DMS53 (cell line): ENCODE measurements at regions not wholly inside any gene's neighbourhood (a gene's known extent, or its start where the extent isn't known, plus 50 kb on each side); places are given as distances from the start of the nearest gene placed in this dataset.

Experiments used
- DNase-seq: peaks from one replicate; lab custom pipeline; 2025; lab: John Stamatoyannopoulos, UW

- no peak for DNase-seq
Observed at GRCh38 chr2:56707650-56708049, 523.9 kb downstream of the CCDC85A start.

- no peak for DNase-seq
Observed at GRCh38 chr2:56709181-56709580, 525.4 kb downstream of the CCDC85A start.

- DNase-seq = no peak
Observed at GRCh38 chr2:56713161-56713676, 529.4 kb downstream of the CCDC85A start.

GRCh38 chr2:56713978-56714377 lies 530.2 kb downstream of the CCDC85A start:
- DNase-seq = no peak

- no peak for DNase-seq
Observed at GRCh38 chr2:56714400-56714799, 530.6 kb downstream of the CCDC85A start.

- no peak for DNase-seq
Observed at GRCh38 chr2:56715683-56716082, 531.9 kb downstream of the CCDC85A start.

GRCh38 chr2:56718413-56718812 lies 534.6 kb downstream of the CCDC85A start:
- no peak for DNase-seq

GRCh38 chr2:56729212-56729611 lies 545.4 kb downstream of the CCDC85A start:
- no peak for DNase-seq

- DNase-seq = no peak
Observed at GRCh38 chr2:56732946-56733345, 549.2 kb downstream of the CCDC85A start.

- DNase-seq = no peak
Observed at GRCh38 chr2:56739413-56739812, 555.6 kb downstream of the CCDC85A start.

GRCh38 chr2:56741601-56742102 lies 557.9 kb downstream of the CCDC85A start:
- DNase-seq = peak; percentile 28

GRCh38 chr2:56743807-56744206 lies 560.0 kb downstream of the CCDC85A start:
- no peak for DNase-seq

GRCh38 chr2:56749152-56749752 lies 565.5 kb downstream of the CCDC85A start:
- peak; percentile 68 for DNase-seq

- no peak for DNase-seq
Observed at GRCh38 chr2:56753182-56753581, 569.4 kb downstream of the CCDC85A start.

GRCh38 chr2:56754066-56754615 lies 570.4 kb downstream of the CCDC85A start:
- DNase-seq = no peak

GRCh38 chr2:56754627-56755026 lies 570.8 kb downstream of the CCDC85A start:
- DNase-seq = no peak

- DNase-seq = no peak
Observed at GRCh38 chr2:56757884-56758545, 574.2 kb downstream of the CCDC85A start.

GRCh38 chr2:56763683-56764082 lies 579.9 kb downstream of the CCDC85A start:
- DNase-seq = no peak

- no peak for DNase-seq
Observed at GRCh38 chr2:56768973-56769372, 585.2 kb downstream of the CCDC85A start.

GRCh38 chr2:56770490-56770889 lies 586.7 kb downstream of the CCDC85A start:
- DNase-seq = no peak

GRCh38 chr2:56784046-56784445 lies 600.3 kb downstream of the CCDC85A start:
- DNase-seq = no peak

GRCh38 chr2:56801214-56801613 lies 617.4 kb downstream of the CCDC85A start:
- DNase-seq = no peak

- no peak for DNase-seq
Observed at GRCh38 chr2:56801770-56802169, 618.0 kb downstream of the CCDC85A start.
